Aorta (tissue), 5 donors: ENCODE measurements at regions not wholly inside any gene's neighbourhood (a gene's known extent, or its start where the extent isn't known, plus 50 kb on each side); places are given as distances from the start of the nearest gene placed in this dataset.
"Not testable (repeated sequence)": the region's sequence is repeated elsewhere in the genome, so short reads cannot be mapped to it uniquely, and the experiment has no call there.

Experiments
- ATAC-seq: fragments of 200-7000 bp; cut with Tn5 transposase; one replicate; pipeline ENCODE4 v1.9.1; 2022; ENCODE audit warnings: moderate library complexity; ENCODE audit not compliant: low FRiP score
- DNase-seq, 2 donors: peaks; one replicate each; pipeline ENCODE4 v3.0.0-alpha.2; 2020
- H3K27ac ChIP-seq, 2 donors: one replicate each; pipeline ENCODE4 v1.5.1; 2013; ENCODE audit warnings: low read length in 2 of 2, mild to moderate bottlenecking in 2 of 2, moderate library complexity in 2 of 2, control low read depth in 1 of 2, inconsistent platforms in 1 of 2, low read depth in 1 of 2
- H3K27me3 ChIP-seq, 2 donors: one replicate each; pipeline ENCODE4 v1.6.1; 2013; ENCODE audit warnings: control low read depth in 1 of 2, low read length in 1 of 2, mild to moderate bottlenecking in 1 of 2, moderate library complexity in 1 of 2; ENCODE audit not compliant: insufficient read depth in 2 of 2, control insufficient read depth in 1 of 2
- H3K36me3 ChIP-seq, 2 donors: one replicate each; pipeline ENCODE4 v1.6.1; 2013; ENCODE audit warnings: control low read depth in 1 of 2, low read length in 1 of 2, mild to moderate bottlenecking in 1 of 2; ENCODE audit not compliant: insufficient read depth in 2 of 2, control insufficient read depth in 1 of 2
- H3K4me1 ChIP-seq, 2 donors: one replicate each; pipeline ENCODE4 v1.6.1; 2013; ENCODE audit warnings: low read length in 2 of 2, control low read depth in 1 of 2, mild to moderate bottlenecking in 1 of 2, moderate library complexity in 1 of 2; ENCODE audit not compliant: insufficient read depth in 2 of 2, control insufficient read depth in 1 of 2
- H3K4me3 ChIP-seq, 2 donors: one replicate each; pipeline ENCODE4 v1.5.1; 2013; ENCODE audit warnings: low read length in 2 of 2, control low read depth in 1 of 2, mild to moderate bottlenecking in 1 of 2
- H3K9me3 ChIP-seq: one replicate; pipeline ENCODE4 v1.6.1; 2013; ENCODE audit warnings: mild to moderate bottlenecking, low read length; ENCODE audit not compliant: control insufficient read depth
- WGBS, 2 donors: extraction: QIAGEN DNeasy Blood & Tissue Kit; methylation state at CpG; one replicate each; pipeline ENCODE4 v1.1.7; 2013; 5-methylcytosine and 5-hydroxymethylcytosine counted together
- intact Hi-C, 2 donors: fragments of 100-400 bp; cut with DNase I; formaldehyde crosslinking; loops; one replicate each; pipeline versions ENCODE4 v1.14.2 to v1.15.0; 2022
- donor health status: healthy with polysubstance abuse.
- donor health status: Bipolar disorder and iron deficiency.
- donor health status: DM: no; HTN: no; CAD: no.
- donor health status: DM: no; HTN: no; CAD: no.
- donor health status: DM: yes; HTN: yes; CAD: no.

- H3K4me3 ChIP-seq, H3K9me3 ChIP-seq, ATAC-seq, H3K27ac ChIP-seq, H3K36me3 ChIP-seq, H3K4me1 ChIP-seq, H3K27me3 ChIP-seq, intact Hi-C loops: not testable (repeated sequence)
- 79 to 85% methylated on average over 8 of the region's 8 CpGs for WGBS, 2 donors
- peak in 1 of 2 donors; percentile 40 for DNase-seq
Measured at GRCh38 chrX:66692512-66692911, 53.6 kb upstream of the EDA2R start.
